ENCODE measurements at regions not wholly inside any gene's neighbourhood (a gene's known extent, or its start where the extent isn't known, plus 50 kb on each side); places are given as distances from the start of the nearest gene placed in this dataset.

- no peak for TF ChIP-seq CTCF (IDR thresholded peaks at IDR 0.05; ENCODE audit: insufficient read depth, low read length)
- no peak for TF ChIP-seq POLR2AphosphoS5 (IDR thresholded peaks at IDR 0.05; ENCODE audit: low read depth)
Measured at GRCh38 chr3:13240928-13241618, 167.8 kb upstream of the IQSEC1 start.

Data from HL-60 (cell line).